Natural killer cell (primary cell): ENCODE measurements at regions not wholly inside any gene's neighbourhood (a gene's known extent, or its start where the extent isn't known, plus 50 kb on each side); places are given as distances from the start of the nearest gene placed in this dataset.

Source experiments
- ATAC-seq, 3 donors: fragments of 150-1000 bp in 2 of 3; fragments of 200-7000 bp in 1 of 3; cut with Tn5 transposase; 1 replicate in 1 of 3; 2 replicates in 2 of 3; pipeline ENCODE4 v1.10.0; 2021; ENCODE audit warnings: mild to moderate bottlenecking in 2 of 3, moderate library complexity in 2 of 3
- DNase-seq, 2 donors: peaks; one replicate each; pipeline versions ENCODE4 v3.0.0 to v3.0.0-alpha.2; 2013 to 2021; ENCODE audit warnings: mixed read lengths in 1 of 2
- H3K27ac ChIP-seq: one replicate; pipeline ENCODE4 v1.5.1; 2013; ENCODE audit warnings: mild to moderate bottlenecking, low read length
- H3K27me3 ChIP-seq: one replicate; pipeline ENCODE4 v1.6.1; 2013; ENCODE audit warnings: low read length; ENCODE audit not compliant: control insufficient read depth, insufficient read depth
- H3K36me3 ChIP-seq: one replicate; pipeline ENCODE4 v1.6.1; 2013; ENCODE audit warnings: low read length; ENCODE audit not compliant: control insufficient read depth, insufficient read depth
- H3K4me1 ChIP-seq: one replicate; pipeline ENCODE4 v1.6.1; 2013; ENCODE audit warnings: low read length; ENCODE audit not compliant: control insufficient read depth, insufficient read depth
- H3K4me3 ChIP-seq: one replicate; pipeline ENCODE4 v1.5.1; 2013; ENCODE audit warnings: low read length
- H3K9me3 ChIP-seq: one replicate; pipeline ENCODE4 v1.6.1; 2013; ENCODE audit warnings: low read length; ENCODE audit not compliant: control insufficient read depth, insufficient read depth
- H3K27ac Mint-ChIP-seq, 2 donors: one replicate each; pipeline ENCODE4 v1.8.0; 2022; ENCODE audit warnings: mild to moderate bottlenecking in 2 of 2, mixed read lengths in 2 of 2, moderate library complexity in 1 of 2
- H3K27me3 Mint-ChIP-seq, 2 donors: one replicate each; pipeline ENCODE4 v1.8.0; 2022; ENCODE audit warnings: low read depth in 2 of 2, mixed read lengths in 2 of 2
- H3K36me3 Mint-ChIP-seq: one replicate; pipeline ENCODE4 v1.8.0; 2022; ENCODE audit warnings: mixed read lengths
- H3K4me1 Mint-ChIP-seq, 2 donors: one replicate each; pipeline ENCODE4 v1.8.0; 2022; ENCODE audit warnings: mixed read lengths in 2 of 2
- H3K4me3 Mint-ChIP-seq: one replicate; pipeline ENCODE4 v1.8.0; 2022; ENCODE audit warnings: mild to moderate bottlenecking, moderate library complexity, mixed read lengths
- H3K9me3 Mint-ChIP-seq, 2 donors: one replicate each; pipeline ENCODE4 v1.8.0; 2022; ENCODE audit warnings: mixed read lengths in 2 of 2
- WGBS: methylation state at CpG from one replicate; pipeline ENCODE4 v1.1.7; 2013; ENCODE audit warnings: missing lambda C conversion rate; ENCODE audit not compliant: insufficient coverage; 5-methylcytosine and 5-hydroxymethylcytosine counted together
- intact Hi-C: fragments of 100-400 bp; cut with micrococcal nuclease; formaldehyde crosslinking; loops from one replicate; pipeline ENCODE4 v1.14.2; 2022
- TF ChIP-seq, protein P1 (sequence below): fragments of 200-600 bp; IDR thresholded peaks from one replicate; pipeline ENCODE4 v1.8.0; 2022; ENCODE audit warnings: antibody characterized with exemption

DNA sequence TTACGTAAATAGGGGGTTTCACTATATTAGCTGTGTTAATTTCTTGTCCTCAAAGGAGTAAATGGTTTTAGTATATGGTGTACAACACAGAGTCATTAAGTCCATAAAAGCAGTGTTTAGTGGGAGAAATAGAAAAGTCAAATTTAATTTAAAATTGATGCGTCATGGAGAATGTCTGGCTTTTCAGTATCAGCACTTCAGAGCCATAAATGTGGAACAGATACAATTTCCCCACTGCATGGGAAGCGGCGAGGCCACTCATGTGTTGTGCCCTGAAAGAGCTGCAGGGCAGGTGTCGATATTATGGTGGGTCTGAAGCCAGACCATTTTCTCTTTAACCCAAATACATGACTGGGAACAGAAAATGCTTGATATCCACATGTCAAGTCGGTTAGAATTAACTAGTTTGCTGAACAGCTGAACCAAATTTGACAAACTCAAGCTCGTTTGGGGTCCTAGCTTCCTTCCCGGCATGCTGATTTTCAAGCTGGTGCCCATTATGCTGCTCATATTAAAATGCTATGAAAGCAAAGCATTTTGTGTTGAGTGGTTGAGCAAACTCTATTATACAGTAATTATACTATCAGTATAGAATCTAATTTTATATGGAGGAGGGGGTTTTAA is 364.6 kb upstream of the TBL1XR1 start:
- WGBS, result 95% methylated on average over 8 of the region's 8 CpGs
- no peak overlapping the region for H3K27ac Mint-ChIP-seq

DNA sequence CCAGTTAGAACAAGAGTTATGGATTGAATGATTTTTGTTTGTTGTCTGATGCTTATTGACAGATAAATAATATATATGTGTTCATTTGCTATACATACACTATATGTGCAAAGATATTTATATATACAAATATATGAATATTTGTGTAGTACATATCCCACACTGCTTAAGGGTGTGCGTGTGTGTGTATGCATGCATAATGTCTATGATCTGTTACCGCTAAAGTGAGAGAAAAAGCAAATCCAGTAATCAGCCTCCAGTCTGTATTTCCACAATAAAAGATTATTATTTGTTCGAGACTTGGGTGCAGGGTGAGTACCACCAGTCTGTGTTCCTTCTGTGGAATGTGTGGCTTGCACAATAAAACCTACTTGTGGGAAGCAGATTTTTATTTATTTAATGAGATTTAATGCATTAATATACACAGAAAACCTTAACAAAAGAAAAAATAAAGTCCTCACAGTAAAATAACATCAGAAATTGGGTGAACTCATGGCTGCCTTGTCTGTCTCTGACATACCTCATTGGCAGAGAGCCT is 366.0 kb upstream of the TBL1XR1 start:
- WGBS, result 90% methylated on average over 2 of the region's 3 CpGs
- no peaks in the 10 kb centered on the region for H3K4me1 ChIP-seq
- H3K36me3 Mint-ChIP-seq, result no peaks in the 10 kb centered on the region
- no peak overlapping the region for H3K27ac ChIP-seq
- H3K27me3 Mint-ChIP-seq, result no peaks in the 10 kb centered on the region
- no peak overlapping the region for H3K27ac Mint-ChIP-seq
- no peak overlapping the region for H3K4me3 Mint-ChIP-seq
- no peak for DNase-seq
- no peaks in the 10 kb centered on the region for H3K9me3 ChIP-seq
- no peaks in the 10 kb centered on the region for H3K4me1 Mint-ChIP-seq
- intact Hi-C loops, result no loop called here
- H3K36me3 ChIP-seq, result no peaks in the 10 kb centered on the region
- H3K4me3 ChIP-seq, result no peak overlapping the region
- TF ChIP-seq, protein P1, sequence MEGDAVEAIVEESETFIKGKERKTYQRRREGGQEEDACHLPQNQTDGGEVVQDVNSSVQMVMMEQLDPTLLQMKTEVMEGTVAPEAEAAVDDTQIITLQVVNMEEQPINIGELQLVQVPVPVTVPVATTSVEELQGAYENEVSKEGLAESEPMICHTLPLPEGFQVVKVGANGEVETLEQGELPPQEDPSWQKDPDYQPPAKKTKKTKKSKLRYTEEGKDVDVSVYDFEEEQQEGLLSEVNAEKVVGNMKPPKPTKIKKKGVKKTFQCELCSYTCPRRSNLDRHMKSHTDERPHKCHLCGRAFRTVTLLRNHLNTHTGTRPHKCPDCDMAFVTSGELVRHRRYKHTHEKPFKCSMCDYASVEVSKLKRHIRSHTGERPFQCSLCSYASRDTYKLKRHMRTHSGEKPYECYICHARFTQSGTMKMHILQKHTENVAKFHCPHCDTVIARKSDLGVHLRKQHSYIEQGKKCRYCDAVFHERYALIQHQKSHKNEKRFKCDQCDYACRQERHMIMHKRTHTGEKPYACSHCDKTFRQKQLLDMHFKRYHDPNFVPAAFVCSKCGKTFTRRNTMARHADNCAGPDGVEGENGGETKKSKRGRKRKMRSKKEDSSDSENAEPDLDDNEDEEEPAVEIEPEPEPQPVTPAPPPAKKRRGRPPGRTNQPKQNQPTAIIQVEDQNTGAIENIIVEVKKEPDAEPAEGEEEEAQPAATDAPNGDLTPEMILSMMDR, result no peak
- H3K9me3 Mint-ChIP-seq, result no peaks in the 10 kb centered on the region
- no peaks in the 10 kb centered on the region for H3K27me3 ChIP-seq
- ATAC-seq, result no peak

More for the DNA sequence above, 364.6 kb upstream of the TBL1XR1 start:
- Mint-ChIP-seq H3K4me1 (no peaks in the 10 kb centered on the region), H3K36me3 (no peaks in the 10 kb centered on the region), H3K4me3 (no peak overlapping the region), H3K27me3 (no peaks in the 10 kb centered on the region), H3K9me3 (no peaks in the 10 kb centered on the region)
- intact Hi-C loops, result no loop called here
- H3K4me3 ChIP-seq, result no peak overlapping the region
- DNase-seq (no peak), ATAC-seq (no peak)
- no peaks in the 10 kb centered on the region for H3K4me1 ChIP-seq
- no peak overlapping the region for H3K27ac ChIP-seq
- no peaks in the 10 kb centered on the region for H3K9me3 ChIP-seq
- TF ChIP-seq, protein P1, result no peak
- H3K27me3 ChIP-seq, result no peaks in the 10 kb centered on the region
- H3K36me3 ChIP-seq, result no peaks in the 10 kb centered on the region

DNA sequence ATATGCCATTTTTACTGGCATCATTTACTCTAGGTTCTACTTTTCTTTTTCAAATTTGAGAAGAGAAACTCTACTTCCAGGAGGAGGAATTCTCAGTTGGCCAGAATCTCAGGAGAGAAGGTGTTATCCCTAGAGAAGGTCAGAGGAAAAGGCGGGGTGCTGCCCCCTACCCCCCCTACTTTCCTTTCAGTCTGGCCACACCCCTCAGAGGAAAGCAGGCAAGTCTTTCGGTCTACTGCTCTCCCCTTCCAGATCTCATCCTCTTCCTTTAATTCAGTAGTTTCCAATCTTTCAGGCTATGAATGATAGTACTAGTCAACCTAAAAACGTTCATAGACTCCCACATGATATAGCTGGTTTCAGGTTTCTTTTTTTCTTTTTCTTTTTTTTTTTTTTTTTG is 366.5 kb upstream of the TBL1XR1 start:
- Mint-ChIP-seq H3K9me3 (no peaks in the 10 kb centered on the region), H3K36me3 (no peaks in the 10 kb centered on the region), H3K27ac (no peak overlapping the region), H3K4me3 (no peak overlapping the region), H3K4me1 (no peaks in the 10 kb centered on the region), H3K27me3 (no peaks in the 10 kb centered on the region)
- 83% methylated on average over 3 of the region's 3 CpGs for WGBS
- no peak for ATAC-seq
- no peaks in the 10 kb centered on the region for H3K36me3 ChIP-seq
- no peak overlapping the region for H3K27ac ChIP-seq
- H3K4me3 ChIP-seq, result no peak overlapping the region
- no peak for DNase-seq
- intact Hi-C loops, result no loop called here
- H3K9me3 ChIP-seq, result no peaks in the 10 kb centered on the region
- no peaks in the 10 kb centered on the region for H3K27me3 ChIP-seq
- TF ChIP-seq, protein P1, result no peak
- no peaks in the 10 kb centered on the region for H3K4me1 ChIP-seq

DNA sequence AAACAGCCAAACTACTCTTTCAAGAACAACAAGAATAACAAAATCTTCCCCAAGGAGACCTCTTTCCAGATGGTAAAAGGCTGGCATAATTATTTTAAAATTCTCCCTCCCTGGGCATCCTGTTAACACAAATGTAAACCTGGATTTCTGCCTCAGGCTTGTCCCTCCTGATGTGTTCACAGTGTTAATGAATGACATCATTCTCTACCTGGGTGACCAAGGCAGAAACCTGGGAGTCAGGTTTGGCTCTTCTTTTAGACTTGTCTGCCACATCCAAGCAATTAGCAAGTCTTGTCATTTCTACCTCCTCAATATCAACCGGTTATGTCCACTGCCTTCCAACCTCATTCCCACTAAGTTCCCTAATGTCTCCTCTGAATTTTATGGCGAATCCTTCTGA is 368.7 kb upstream of the TBL1XR1 start:
- no peaks in the 10 kb centered on the region for H3K36me3 ChIP-seq
- Mint-ChIP-seq H3K9me3 (no peaks in the 10 kb centered on the region), H3K4me1 (peaks cover 0 to 7% of the 10 kb centered on the region in 2 donors), H3K36me3 (no peaks in the 10 kb centered on the region), H3K27me3 (no peaks in the 10 kb centered on the region), H3K27ac (no peak overlapping the region), H3K4me3 (no peak overlapping the region)
- no peak for DNase-seq
- no peaks in the 10 kb centered on the region for H3K9me3 ChIP-seq
- TF ChIP-seq, protein P1, result no peak
- WGBS, result 100% methylated on average over 2 of the region's 2 CpGs
- intact Hi-C loops, result no loop called here
- H3K27me3 ChIP-seq, result no peaks in the 10 kb centered on the region
- no peak for ATAC-seq
- no peaks in the 10 kb centered on the region for H3K4me1 ChIP-seq
- no peak overlapping the region for H3K4me3 ChIP-seq
- H3K27ac ChIP-seq, result no peak overlapping the region
